ENCODE measurements at regions not wholly inside any gene's neighbourhood (a gene's known extent, or its start where the extent isn't known, plus 50 kb on each side); places are given as distances from the start of the nearest gene placed in this dataset.

- TF ChIP-seq POLR2A (IDR thresholded peaks at IDR 0.05): no peak
- TF ChIP-seq CTCF (IDR thresholded peaks at IDR 0.05 in 4 of 5, conservative IDR thresholded peaks at IDR 0.05 in 1 of 5): peak in 3 of 5 experiments; percentile 5 to 35 (median 11)
These were observed 120.5 kb downstream of the ZFP36L2 start for GRCh38 chr2:43105586-43106558.

All from gastrocnemius medialis (tissue), 4 donors.